ENCODE measurements at regions not wholly inside any gene's neighbourhood (a gene's known extent, or its start where the extent isn't known, plus 50 kb on each side); places are given as distances from the start of the nearest gene placed in this dataset.

GRCh38 chr22:48147404-48147803 is 1385.0 kb downstream of the TBC1D22A start:
- Mint-ChIP-seq H3K27me3 (peaks cover 37 to 46% of the 10 kb centered on the region in 2 donors), H3K4me3 (no peak overlapping the region), H3K9me3 (peaks cover 0 to 3% of the 10 kb centered on the region in 2 donors), H3K27ac (no peak overlapping the region), H3K4me1 (peaks cover 25 to 32% of the 10 kb centered on the region in 2 donors), H3K36me3 (no peaks in the 10 kb centered on the region)
- DNase-seq (no peak), ATAC-seq (replicated peaks) (no peak)

- Mint-ChIP-seq H3K36me3 (no peaks in the 10 kb centered on the region), H3K9me3 (peaks cover 0 to 3% of the 10 kb centered on the region in 2 donors), H3K4me3 (no peak overlapping the region), H3K4me1 (peaks cover 21 to 27% of the 10 kb centered on the region in 2 donors), H3K27ac (no peak overlapping the region), H3K27me3 (peaks cover 41 to 44% of the 10 kb centered on the region in 2 donors)
- DNase-seq, result no peak
- no peak for ATAC-seq (replicated peaks)
These were observed 1384.0 kb downstream of the TBC1D22A start for GRCh38 chr22:48146426-48146825.

GRCh38 chr22:48145738-48146137 is 1383.3 kb downstream of the TBC1D22A start:
- Mint-ChIP-seq H3K4me1 (peaks cover 21 to 27% of the 10 kb centered on the region in 2 donors), H3K9me3 (peaks cover 0 to 3% of the 10 kb centered on the region in 2 donors), H3K36me3 (no peaks in the 10 kb centered on the region), H3K27ac (no peak overlapping the region), H3K4me3 (no peak overlapping the region), H3K27me3 (peaks cover 41 to 44% of the 10 kb centered on the region in 2 donors)
- DNase-seq, result no peak
- ATAC-seq (replicated peaks), result peak in 1 of 2 donors; percentile 10

- Mint-ChIP-seq H3K4me3 (no peak overlapping the region), H3K36me3 (no peaks in the 10 kb centered on the region), H3K27ac (no peak overlapping the region), H3K9me3 (peaks cover 0 to 3% of the 10 kb centered on the region in 2 donors), H3K27me3 (peaks cover 41 to 44% of the 10 kb centered on the region in 2 donors), H3K4me1 (peaks cover 21 to 31% of the 10 kb centered on the region in 2 donors)
- no peak for DNase-seq
- no peak for ATAC-seq (replicated peaks)
These were observed 1381.9 kb downstream of the TBC1D22A start for GRCh38 chr22:48144318-48144717.

- ATAC-seq (replicated peaks) (no peak), DNase-seq (no peak)
- Mint-ChIP-seq H3K27me3 (peaks cover 41 to 44% of the 10 kb centered on the region in 2 donors), H3K27ac (no peak overlapping the region), H3K9me3 (peaks cover 0 to 2% of the 10 kb centered on the region in 2 donors), H3K36me3 (no peaks in the 10 kb centered on the region), H3K4me1 (peaks cover 26 to 35% of the 10 kb centered on the region in 2 donors), H3K4me3 (no peak overlapping the region)
These were observed 1381.4 kb downstream of the TBC1D22A start for GRCh38 chr22:48143856-48144255.

- ATAC-seq (replicated peaks) (no peak), DNase-seq (no peak)
- Mint-ChIP-seq H3K4me3 (no peak overlapping the region), H3K4me1 (peaks cover 29 to 41% of the 10 kb centered on the region in 2 donors), H3K27me3 (peaks cover 41 to 44% of the 10 kb centered on the region in 2 donors), H3K9me3 (no peaks in the 10 kb centered on the region), H3K36me3 (no peaks in the 10 kb centered on the region), H3K27ac (no peak overlapping the region)
These were observed 1379.9 kb downstream of the TBC1D22A start for GRCh38 chr22:48142388-48142787.

- Mint-ChIP-seq H3K4me3 (no peak overlapping the region), H3K27ac (no peak overlapping the region), H3K4me1 (peaks cover 26 to 38% of the 10 kb centered on the region in 2 donors), H3K27me3 (peaks cover 34 to 38% of the 10 kb centered on the region in 2 donors), H3K9me3 (no peaks in the 10 kb centered on the region), H3K36me3 (no peaks in the 10 kb centered on the region)
- DNase-seq (no peak), ATAC-seq (replicated peaks) (no peak)
These were observed 1378.9 kb downstream of the TBC1D22A start for GRCh38 chr22:48141301-48141700.

GRCh38 chr22:48140261-48140813 is 1377.9 kb downstream of the TBC1D22A start:
- no peak overlapping the region for H3K27ac Mint-ChIP-seq
- H3K9me3 Mint-ChIP-seq, result no peaks in the 10 kb centered on the region
- no peak overlapping the region for H3K4me3 Mint-ChIP-seq
- no peak for DNase-seq
- H3K4me1 Mint-ChIP-seq, result peaks cover 18 to 28% of the 10 kb centered on the region in 2 donors
- no peaks in the 10 kb centered on the region for H3K36me3 Mint-ChIP-seq
- ATAC-seq (replicated peaks), result no peak
- peaks cover 24 to 28% of the 10 kb centered on the region in 2 donors for H3K27me3 Mint-ChIP-seq

GRCh38 chr22:48139776-48140175 is 1377.3 kb downstream of the TBC1D22A start:
- peak overlapping the region; percentile 52 for H3K27ac Mint-ChIP-seq
- H3K4me1 Mint-ChIP-seq, result peaks cover 15 to 22% of the 10 kb centered on the region in 2 donors
- H3K27me3 Mint-ChIP-seq, result peaks cover 18 to 24% of the 10 kb centered on the region in 2 donors
- no peak for ATAC-seq (replicated peaks)
- no peak for DNase-seq
- no peaks in the 10 kb centered on the region for H3K36me3 Mint-ChIP-seq
- no peak overlapping the region for H3K4me3 Mint-ChIP-seq
- H3K9me3 Mint-ChIP-seq, result no peaks in the 10 kb centered on the region

- peaks cover 11 to 17% of the 10 kb centered on the region in 2 donors for H3K27me3 Mint-ChIP-seq
- peak; percentile 11 for DNase-seq
- H3K9me3 Mint-ChIP-seq, result peaks cover 0 to 2% of the 10 kb centered on the region in 2 donors
- ATAC-seq (replicated peaks), result peak; percentile 91
- no peak overlapping the region for H3K27ac Mint-ChIP-seq
- peaks cover 0 to 2% of the 10 kb centered on the region in 2 donors for H3K36me3 Mint-ChIP-seq
- peaks cover 11 to 14% of the 10 kb centered on the region in 2 donors for H3K4me1 Mint-ChIP-seq
- H3K4me3 Mint-ChIP-seq, result no peak overlapping the region
These were observed 1376.4 kb downstream of the TBC1D22A start for GRCh38 chr22:48138855-48139254.

GRCh38 chr22:48138427-48138826 is 1376.0 kb downstream of the TBC1D22A start:
- peaks cover 0 to 2% of the 10 kb centered on the region in 2 donors for H3K9me3 Mint-ChIP-seq
- H3K27me3 Mint-ChIP-seq, result peaks cover 8 to 14% of the 10 kb centered on the region in 2 donors
- DNase-seq, result no peak
- ATAC-seq (replicated peaks), result no peak
- H3K4me3 Mint-ChIP-seq, result no peak overlapping the region
- peaks cover 0 to 2% of the 10 kb centered on the region in 2 donors for H3K36me3 Mint-ChIP-seq
- no peak overlapping the region for H3K27ac Mint-ChIP-seq
- H3K4me1 Mint-ChIP-seq, result peaks cover 11 to 14% of the 10 kb centered on the region in 2 donors

GRCh38 chr22:48137640-48138039 is 1375.2 kb downstream of the TBC1D22A start:
- DNase-seq (no peak), ATAC-seq (replicated peaks) (no peak)
- H3K27ac Mint-ChIP-seq, result no peak overlapping the region
- peaks cover 11 to 14% of the 10 kb centered on the region in 2 donors for H3K4me1 Mint-ChIP-seq
- H3K36me3 Mint-ChIP-seq, result peaks cover 0 to 2% of the 10 kb centered on the region in 2 donors
- H3K9me3 Mint-ChIP-seq, result peaks cover 0 to 2% of the 10 kb centered on the region in 2 donors
- H3K27me3 Mint-ChIP-seq, result peaks cover under 1 to 6% of the 10 kb centered on the region in 2 donors
- no peak overlapping the region for H3K4me3 Mint-ChIP-seq

- H3K27ac Mint-ChIP-seq, result no peak overlapping the region
- H3K9me3 Mint-ChIP-seq, result peaks cover 0 to 2% of the 10 kb centered on the region in 2 donors
- H3K36me3 Mint-ChIP-seq, result peaks cover 0 to 2% of the 10 kb centered on the region in 2 donors
- H3K4me1 Mint-ChIP-seq, result peaks cover 11 to 18% of the 10 kb centered on the region in 2 donors
- DNase-seq (no peak), ATAC-seq (replicated peaks) (no peak)
- H3K4me3 Mint-ChIP-seq, result no peak overlapping the region
- peaks cover 6 to 8% of the 10 kb centered on the region in 2 donors for H3K27me3 Mint-ChIP-seq
These were observed 1373.1 kb downstream of the TBC1D22A start for GRCh38 chr22:48135592-48135991.

GRCh38 chr22:48125416-48125815 is 1363.0 kb downstream of the TBC1D22A start:
- DNase-seq (no peak), ATAC-seq (replicated peaks) (no peak)
- peaks cover 0 to 6% of the 10 kb centered on the region in 2 donors for H3K9me3 Mint-ChIP-seq
- H3K27ac Mint-ChIP-seq, result no peak overlapping the region
- H3K27me3 Mint-ChIP-seq, result peaks cover 5 to 6% of the 10 kb centered on the region in 2 donors
- H3K4me1 Mint-ChIP-seq, result peaks cover 4 to 7% of the 10 kb centered on the region in 2 donors
- H3K4me3 Mint-ChIP-seq, result no peak overlapping the region
- H3K36me3 Mint-ChIP-seq, result peaks cover 3 to 4% of the 10 kb centered on the region in 2 donors

GRCh38 chr22:48121984-48122383 is 1359.5 kb downstream of the TBC1D22A start:
- Mint-ChIP-seq H3K9me3 (peaks cover 0 to 6% of the 10 kb centered on the region in 2 donors), H3K27me3 (peaks cover 0 to 8% of the 10 kb centered on the region in 2 donors), H3K27ac (no peak overlapping the region), H3K4me3 (no peak overlapping the region), H3K36me3 (peaks cover 3 to 4% of the 10 kb centered on the region in 2 donors), H3K4me1 (peaks cover 17 to 19% of the 10 kb centered on the region in 2 donors)
- ATAC-seq (replicated peaks) (no peak), DNase-seq (no peak)
